Left lung (tissue), 4 donors: ENCODE measurements at regions not wholly inside any gene's neighbourhood (a gene's known extent, or its start where the extent isn't known, plus 50 kb on each side); places are given as distances from the start of the nearest gene placed in this dataset.

ENCODE experiments used
- ATAC-seq: fragments of 200-7000 bp; cut with Tn5 transposase; one replicate; pipeline ENCODE4 v1.9.1; 2020; ENCODE audit warnings: moderate library complexity
- DNase-seq, 4 donors: peaks; one replicate each; pipeline ENCODE4 v3.0.0-alpha.2; 2013 to 2020
- H3K27ac ChIP-seq, 2 donors: fragments of 200-600 bp; sonication (generic) in 1 of 2; one replicate each; pipeline versions ENCODE4 v1.5.0 to v1.8.0; 2020 to 2021
- H3K27me3 ChIP-seq, 2 donors: fragments of 200-600 bp; sonication (generic) in 1 of 2; one replicate each; pipeline versions ENCODE4 v1.5.0 to v1.8.0; 2020 to 2021
- H3K36me3 ChIP-seq, 2 donors: fragments of 200-600 bp; sonication (generic) in 1 of 2; one replicate each; pipeline versions ENCODE4 v1.5.0 to v1.8.0; 2020 to 2021
- H3K4me1 ChIP-seq, 2 donors: fragments of 200-600 bp; one replicate each; pipeline ENCODE4 v1.8.0; 2021
- H3K4me3 ChIP-seq, 2 donors: fragments of 200-600 bp; sonication (generic) in 1 of 2; one replicate each; pipeline versions ENCODE4 v1.5.0 to v1.8.0; 2020 to 2021; ENCODE audit warnings: mild to moderate bottlenecking in 1 of 2
- H3K9me3 ChIP-seq, 2 donors: fragments of 200-600 bp; sonication (generic) in 1 of 2; one replicate each; pipeline versions ENCODE4 v1.5.0 to v1.8.0; 2020 to 2021
- CTCF ChIP-seq, 2 donors: fragments of 200-600 bp; sonication (generic) in 1 of 2; IDR thresholded peaks; one replicate each; pipeline versions ENCODE4 v1.5.0 to v1.8.0; 2021; ENCODE audit warnings: antibody characterized with exemption in 2 of 2
- intact Hi-C, 2 donors: fragments of 100-400 bp; cut with DNase I; formaldehyde crosslinking; loops; one replicate each; pipeline versions ENCODE4 v1.11.2 to v1.14.2; 2022
- donor health status: DM: no; HTN: yes; CAD: no.
- donor health status: DM: no; HTN: no; CAD: no.

DNA sequence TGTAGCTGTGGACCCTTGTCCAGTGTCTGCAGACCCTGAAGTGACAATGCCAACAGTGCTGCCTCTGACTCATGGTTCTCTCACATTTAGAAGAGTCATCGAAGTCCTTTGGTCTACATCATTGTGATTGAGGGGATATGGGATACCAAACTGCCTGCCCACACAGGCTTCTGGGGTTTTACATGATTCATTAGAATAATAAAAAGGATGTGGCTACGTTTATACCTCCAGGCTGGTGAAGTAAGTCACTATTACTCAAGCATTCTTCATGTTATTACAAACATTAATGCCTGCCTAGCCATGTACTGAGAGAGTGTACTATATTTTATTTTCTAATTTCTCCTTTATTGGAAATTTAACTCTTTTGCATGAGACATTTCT lies 365.7 kb downstream of the SPATA31D1 start:
- Histone ChIP-seq H3K27ac (no peak overlapping the region), H3K9me3 (peaks cover 0 to 3% of the 10 kb centered on the region in 2 donors), H3K36me3 (no peaks in the 10 kb centered on the region), H3K4me1 (no peaks in the 10 kb centered on the region), H3K27me3 (no peaks in the 10 kb centered on the region), H3K4me3 (no peak overlapping the region)
- no peak for TF ChIP-seq CTCF (IDR thresholded peaks at IDR 0.05)
- ATAC-seq (no peak), DNase-seq (no peak)
- intact Hi-C loops, result no loop called here

GRCh38 chr9:82356131-82356530 lies 367.6 kb downstream of the SPATA31D1 start:
- Histone ChIP-seq H3K4me1 (no peaks in the 10 kb centered on the region), H3K27ac (no peak overlapping the region), H3K9me3 (no peaks in the 10 kb centered on the region), H3K4me3 (no peak overlapping the region), H3K27me3 (no peaks in the 10 kb centered on the region), H3K36me3 (no peaks in the 10 kb centered on the region)
- no peak for ATAC-seq
- intact Hi-C loops, result no loop called here
- no peak for TF ChIP-seq CTCF (IDR thresholded peaks at IDR 0.05)
- DNase-seq, result no peak

DNA sequence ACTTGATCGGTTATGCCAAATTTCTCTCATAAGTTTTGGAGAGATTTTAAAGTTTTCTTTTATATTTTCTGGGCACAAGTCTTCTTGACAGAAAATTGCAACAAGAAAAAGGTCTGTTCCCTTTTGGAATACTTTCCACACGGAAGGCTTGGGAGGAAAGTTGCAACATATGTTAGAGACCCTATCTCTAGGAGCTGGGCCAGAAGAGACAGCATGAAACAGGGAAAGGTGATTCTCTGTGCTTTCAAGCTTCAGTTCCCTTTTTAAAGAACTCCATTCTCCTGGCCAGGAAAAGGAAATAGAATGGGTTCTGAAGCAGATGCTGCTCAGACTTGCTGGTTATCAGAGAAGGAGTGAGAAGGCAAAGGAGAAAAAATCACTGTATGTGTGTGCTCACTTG lies 368.3 kb downstream of the SPATA31D1 start:
- H3K27me3 ChIP-seq, result no peaks in the 10 kb centered on the region

DNA sequence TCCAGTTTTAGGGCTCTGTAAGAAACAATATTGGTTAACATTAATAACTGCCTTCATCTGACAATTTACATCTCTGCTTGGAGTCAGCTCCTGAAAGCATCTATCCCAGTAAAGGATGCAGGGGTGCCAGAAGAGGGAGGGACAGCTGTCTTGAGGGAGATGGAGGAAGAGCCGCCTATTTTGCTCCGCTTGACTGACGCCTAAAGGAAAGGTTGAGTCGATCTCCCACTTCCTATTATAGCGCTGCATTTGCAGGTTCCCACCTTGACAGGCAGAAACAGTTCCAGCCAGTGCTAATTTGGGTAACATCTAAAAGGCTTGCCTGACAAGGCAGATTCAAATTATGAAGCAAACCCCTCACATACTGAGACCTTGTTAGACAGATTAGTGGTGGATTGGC lies 374.6 kb downstream of the SPATA31D1 start:
- no peak overlapping the region for H3K27ac ChIP-seq
- intact Hi-C loops, result no loop called here
- DNase-seq, result no peak

More for the DNA sequence above, 368.3 kb downstream of the SPATA31D1 start:
- Histone ChIP-seq H3K36me3 (no peaks in the 10 kb centered on the region), H3K4me1 (no peaks in the 10 kb centered on the region), H3K27ac (no peak overlapping the region), H3K9me3 (no peaks in the 10 kb centered on the region), H3K4me3 (no peak overlapping the region)
- ATAC-seq, result no peak
- intact Hi-C loops, result no loop called here
- no peak for TF ChIP-seq CTCF (IDR thresholded peaks at IDR 0.05)
- DNase-seq, result no peak

GRCh38 chr9:82363682-82364081 lies 375.1 kb downstream of the SPATA31D1 start:
- DNase-seq (no peak), ATAC-seq (no peak)
- no peak for TF ChIP-seq CTCF (IDR thresholded peaks at IDR 0.05)
- H3K27me3 ChIP-seq, result no peaks in the 10 kb centered on the region
- intact Hi-C loops, result no loop called here
- H3K27ac ChIP-seq, result no peak overlapping the region
- no peaks in the 10 kb centered on the region for H3K4me1 ChIP-seq
- H3K36me3 ChIP-seq, result no peaks in the 10 kb centered on the region
- H3K4me3 ChIP-seq, result no peak overlapping the region
- H3K9me3 ChIP-seq, result no peaks in the 10 kb centered on the region

More for the DNA sequence above, 374.6 kb downstream of the SPATA31D1 start:
- no peak for TF ChIP-seq CTCF (IDR thresholded peaks at IDR 0.05)
- ATAC-seq, result no peak
- Histone ChIP-seq H3K4me1 (no peaks in the 10 kb centered on the region), H3K4me3 (no peak overlapping the region), H3K27me3 (no peaks in the 10 kb centered on the region), H3K36me3 (no peaks in the 10 kb centered on the region), H3K9me3 (no peaks in the 10 kb centered on the region)
